ENCODE measurements at regions not wholly inside any gene's neighbourhood (a gene's known extent, or its start where the extent isn't known, plus 50 kb on each side); places are given as distances from the start of the nearest gene placed in this dataset.

GRCh38 chr6:142631517-142632385 lies 313.2 kb downstream of the HIVEP2 start:
- Histone ChIP-seq H3K4me3 (no peak overlapping the region), H3K4me1 (replicated peaks; ENCODE audit: insufficient read depth) (no peaks in the 10 kb centered on the region), H3K4me2 (no peak overlapping the region), H3K9me2 (ENCODE audit: insufficient read depth) (0 out of 2 replicates have a peak, but pooled peaks cover 3% of the 10 kb centered on the region), H3K9me3 (ENCODE audit: insufficient read depth, low read depth) (no peaks in the 10 kb centered on the region; the same call in 1 of the 2 replicates), H3K27ac (no peak overlapping the region), H3K27me3 (ENCODE audit: insufficient read depth, low read depth) (no peaks in the 10 kb centered on the region), H4K20me1 (ENCODE audit: insufficient read depth) (no peaks in the 10 kb centered on the region), H3K36me3 (ENCODE audit: low read depth) (no peaks in the 10 kb centered on the region), H3K79me2 (ENCODE audit: low read depth) (no peaks in the 10 kb centered on the region), H2AFZ (no peak overlapping the region), H3F3A (ENCODE audit: insufficient read depth, low read depth) (no peaks in the 10 kb centered on the region)
- TF ChIP-seq, protein P1, sequence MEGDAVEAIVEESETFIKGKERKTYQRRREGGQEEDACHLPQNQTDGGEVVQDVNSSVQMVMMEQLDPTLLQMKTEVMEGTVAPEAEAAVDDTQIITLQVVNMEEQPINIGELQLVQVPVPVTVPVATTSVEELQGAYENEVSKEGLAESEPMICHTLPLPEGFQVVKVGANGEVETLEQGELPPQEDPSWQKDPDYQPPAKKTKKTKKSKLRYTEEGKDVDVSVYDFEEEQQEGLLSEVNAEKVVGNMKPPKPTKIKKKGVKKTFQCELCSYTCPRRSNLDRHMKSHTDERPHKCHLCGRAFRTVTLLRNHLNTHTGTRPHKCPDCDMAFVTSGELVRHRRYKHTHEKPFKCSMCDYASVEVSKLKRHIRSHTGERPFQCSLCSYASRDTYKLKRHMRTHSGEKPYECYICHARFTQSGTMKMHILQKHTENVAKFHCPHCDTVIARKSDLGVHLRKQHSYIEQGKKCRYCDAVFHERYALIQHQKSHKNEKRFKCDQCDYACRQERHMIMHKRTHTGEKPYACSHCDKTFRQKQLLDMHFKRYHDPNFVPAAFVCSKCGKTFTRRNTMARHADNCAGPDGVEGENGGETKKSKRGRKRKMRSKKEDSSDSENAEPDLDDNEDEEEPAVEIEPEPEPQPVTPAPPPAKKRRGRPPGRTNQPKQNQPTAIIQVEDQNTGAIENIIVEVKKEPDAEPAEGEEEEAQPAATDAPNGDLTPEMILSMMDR (conservative IDR thresholded peaks at IDR 0.05), result no peak
- TF ChIP-seq EZH2 (IDR thresholded peaks at IDR 0.05; ENCODE audit: low read depth), result no peak
- no peak for DNase-seq
- POLR2A ChIA-PET (ENCODE audit: unreplicated experiment), result no interaction called here
- CTCF ChIA-PET, result no interaction called here
- no TSS peak for BruUV-seq (replicated peaks)
- intact Hi-C loops (cut with micrococcal nuclease; ENCODE audit: unreplicated experiment), result no loop called here

DNA sequence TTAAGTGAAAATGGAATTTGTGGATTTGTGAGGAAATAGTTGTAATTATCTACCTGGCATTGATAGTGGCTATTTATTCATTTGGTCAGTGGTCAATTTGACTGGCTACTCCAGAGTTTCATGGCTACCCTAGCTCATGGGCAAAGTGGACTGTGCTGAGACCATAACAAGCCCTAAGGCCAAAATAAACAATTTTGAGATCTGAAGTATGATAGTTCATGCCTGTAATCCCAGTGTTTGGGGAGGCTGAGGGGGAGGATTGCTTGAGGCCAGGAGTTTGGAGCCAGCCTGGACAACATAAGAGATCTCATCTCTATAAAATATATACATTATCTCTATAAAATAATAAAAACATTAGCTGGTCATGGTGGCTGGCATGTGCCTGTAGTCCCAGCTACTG lies 311.7 kb downstream of the HIVEP2 start:
- no TSS peak for BruUV-seq (replicated peaks)
- H3K27ac ChIP-seq, result no peak overlapping the region
- no peaks in the 10 kb centered on the region for H3K9me3 ChIP-seq (ENCODE audit: insufficient read depth, low read depth)
- intact Hi-C loops (cut with micrococcal nuclease; ENCODE audit: unreplicated experiment), result no loop called here
- no peaks in the 10 kb centered on the region for H3F3A ChIP-seq (ENCODE audit: insufficient read depth, low read depth)
- no peak overlapping the region for H3K4me2 ChIP-seq
- H3K36me3 ChIP-seq (ENCODE audit: low read depth), result no peaks in the 10 kb centered on the region
- ChIA-PET POLR2A (ENCODE audit: unreplicated experiment) (no interaction called here), CTCF (no interaction called here)
- 0 out of 2 replicates have a peak, but pooled peaks cover 3% of the 10 kb centered on the region for H3K9me2 ChIP-seq (ENCODE audit: insufficient read depth)
- H2AFZ ChIP-seq, result no peak overlapping the region
- no peak for DNase-seq
- no peaks in the 10 kb centered on the region for H3K79me2 ChIP-seq (ENCODE audit: low read depth)
- TF ChIP-seq, protein P1 (conservative IDR thresholded peaks at IDR 0.05), result no peak
- no peak for TF ChIP-seq EZH2 (IDR thresholded peaks at IDR 0.05; ENCODE audit: low read depth)
- H3K4me3 ChIP-seq, result no peak overlapping the region
- H4K20me1 ChIP-seq (ENCODE audit: insufficient read depth), result no peaks in the 10 kb centered on the region
- no peaks in the 10 kb centered on the region for H3K4me1 ChIP-seq (replicated peaks; ENCODE audit: insufficient read depth)
- no peaks in the 10 kb centered on the region for H3K27me3 ChIP-seq (ENCODE audit: insufficient read depth, low read depth)

DNA sequence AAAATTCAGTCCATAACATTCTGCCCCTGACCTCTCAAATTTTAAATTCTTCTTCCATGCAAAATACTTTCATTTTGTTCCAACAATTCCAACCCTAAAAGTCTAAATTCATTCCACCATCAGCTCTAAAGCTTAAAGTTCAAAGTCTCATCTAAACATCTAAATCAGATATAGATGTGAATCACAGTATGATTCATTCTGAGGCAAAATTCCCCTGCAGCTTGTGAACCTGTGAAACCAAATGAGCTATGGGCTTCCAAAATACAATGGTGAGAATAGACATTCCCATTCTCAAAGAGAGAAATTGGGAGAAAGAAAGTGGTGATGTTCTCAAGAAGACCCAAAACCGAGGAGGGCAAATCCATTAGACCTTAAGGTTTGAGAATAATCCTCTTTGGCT lies 309.8 kb downstream of the HIVEP2 start:
- CTCF ChIA-PET, result no interaction called here
- 0 out of 2 replicates have a peak, but pooled peaks cover 3% of the 10 kb centered on the region for H3K9me2 ChIP-seq (ENCODE audit: insufficient read depth)
- peak in 1 of 2 experiments; percentile 42 for DNase-seq

More for the DNA sequence above, 309.8 kb downstream of the HIVEP2 start:
- H2AFZ ChIP-seq, result no peak overlapping the region
- TF ChIP-seq, protein P1 (conservative IDR thresholded peaks at IDR 0.05), result no peak
- TF ChIP-seq EZH2 (IDR thresholded peaks at IDR 0.05; ENCODE audit: low read depth), result no peak
- no TSS peak for BruUV-seq (replicated peaks)
- no peaks in the 10 kb centered on the region for H3K9me3 ChIP-seq (ENCODE audit: insufficient read depth, low read depth)
- H3F3A ChIP-seq (ENCODE audit: insufficient read depth, low read depth), result no peaks in the 10 kb centered on the region
- H3K4me3 ChIP-seq, result no peak overlapping the region
- H3K27me3 ChIP-seq (ENCODE audit: insufficient read depth, low read depth), result no peaks in the 10 kb centered on the region
- no peak overlapping the region for H3K27ac ChIP-seq
- H3K4me2 ChIP-seq, result no peak overlapping the region
- H4K20me1 ChIP-seq (ENCODE audit: insufficient read depth), result no peaks in the 10 kb centered on the region
- H3K4me1 ChIP-seq (replicated peaks; ENCODE audit: insufficient read depth), result no peaks in the 10 kb centered on the region
- H3K36me3 ChIP-seq (ENCODE audit: low read depth), result no peaks in the 10 kb centered on the region
- H3K79me2 ChIP-seq (ENCODE audit: low read depth), result no peaks in the 10 kb centered on the region
- POLR2A ChIA-PET (ENCODE audit: unreplicated experiment), result no interaction called here
- intact Hi-C loops (cut with micrococcal nuclease; ENCODE audit: unreplicated experiment), result no loop called here

Measured in PC-9 (cell line).